GM19099 (cell line): ENCODE measurements at regions not wholly inside any gene's neighbourhood (a gene's known extent, or its start where the extent isn't known, plus 50 kb on each side); places are given as distances from the start of the nearest gene placed in this dataset.

Experiments used
- POLR2A ChIP-seq: IDR thresholded peaks from 3 replicates; pipeline ENCODE4 v1.6.1; 2011; ENCODE audit warnings: low read depth; ENCODE audit not compliant: insufficient read length; ENCODE audit errors: extremely low read depth

DNA sequence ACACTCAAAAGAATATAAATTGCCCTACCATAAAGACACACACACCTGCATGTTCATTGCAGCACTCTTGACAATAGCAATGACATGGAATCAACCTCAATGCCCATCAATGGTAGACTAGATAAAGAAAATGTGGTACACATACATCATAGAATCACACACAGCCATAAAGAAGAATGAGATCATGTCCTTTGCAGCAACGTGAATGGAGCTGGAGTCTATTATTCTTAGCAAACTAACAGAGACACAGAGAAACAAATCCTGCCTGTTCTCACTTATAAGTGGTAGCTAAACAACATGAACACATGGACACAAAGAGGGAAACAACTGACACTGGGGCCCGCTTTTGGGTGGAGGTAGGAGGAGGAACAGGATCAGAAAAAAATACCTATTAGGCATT lies 2062.2 kb upstream of the CDH6 start:
- TF ChIP-seq POLR2A: no peak

DNA sequence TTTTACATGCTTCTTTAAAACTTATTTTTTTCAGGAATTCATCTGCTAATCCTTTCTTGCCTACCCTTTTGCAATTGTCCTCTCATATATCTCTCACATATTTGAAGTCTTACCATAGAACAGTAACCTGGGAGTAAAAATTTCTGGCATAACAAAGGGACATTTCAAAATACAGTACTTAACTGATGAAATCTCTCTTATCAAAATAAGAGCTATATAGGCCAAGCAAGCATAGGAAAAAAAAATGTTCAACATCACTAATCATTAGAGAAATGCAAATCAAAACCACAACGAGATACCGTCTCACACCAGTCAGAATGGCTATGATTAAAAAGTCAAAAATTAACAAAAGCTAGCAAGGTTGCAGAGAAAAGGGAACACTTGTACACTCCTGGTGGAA lies 2062.7 kb upstream of the CDH6 start:
- TF ChIP-seq POLR2A: no peak

DNA sequence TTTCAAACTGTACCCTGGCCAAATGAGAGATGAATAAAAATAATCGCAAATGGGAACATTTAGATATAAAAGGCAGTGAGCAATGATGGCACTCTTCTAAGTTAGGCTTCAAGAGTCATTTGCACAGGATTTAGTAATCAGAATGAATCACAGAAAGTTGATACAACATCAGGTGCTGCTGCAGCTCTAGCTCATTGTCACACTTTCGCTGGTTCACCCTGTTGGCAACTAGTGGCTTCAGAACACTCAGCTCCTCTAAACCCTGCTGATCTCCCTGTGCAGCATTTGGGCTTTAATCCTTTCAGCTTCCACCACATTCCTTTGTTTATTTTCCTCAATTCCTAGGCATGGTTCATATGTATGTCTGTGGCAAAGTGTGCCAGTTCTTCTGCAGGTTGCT lies 2071.2 kb upstream of the CDH6 start:
- no peak for TF ChIP-seq POLR2A

DNA sequence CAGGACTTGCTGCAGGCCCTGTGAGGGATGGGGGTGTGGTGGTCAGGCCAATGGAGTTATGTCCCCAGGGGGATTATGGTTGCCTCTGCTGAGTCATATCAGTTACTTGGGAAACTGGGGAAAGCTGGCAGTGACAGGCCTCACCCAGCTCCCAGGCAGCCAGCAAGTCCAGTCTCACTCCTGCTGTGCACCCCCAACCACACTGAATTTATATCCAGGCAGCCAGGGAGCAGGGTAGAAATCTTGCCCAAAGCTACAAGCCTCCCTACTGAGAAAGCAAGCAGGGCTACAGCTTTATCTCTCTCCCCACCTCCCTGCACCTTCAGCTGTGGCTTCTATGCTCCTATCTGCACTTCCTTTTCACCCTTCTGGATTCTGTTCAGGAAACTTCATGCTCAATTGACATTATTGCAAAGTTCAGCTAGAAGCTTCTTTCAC lies 2076.0 kb upstream of the CDH9 start:
- TF ChIP-seq POLR2A: no peak

DNA sequence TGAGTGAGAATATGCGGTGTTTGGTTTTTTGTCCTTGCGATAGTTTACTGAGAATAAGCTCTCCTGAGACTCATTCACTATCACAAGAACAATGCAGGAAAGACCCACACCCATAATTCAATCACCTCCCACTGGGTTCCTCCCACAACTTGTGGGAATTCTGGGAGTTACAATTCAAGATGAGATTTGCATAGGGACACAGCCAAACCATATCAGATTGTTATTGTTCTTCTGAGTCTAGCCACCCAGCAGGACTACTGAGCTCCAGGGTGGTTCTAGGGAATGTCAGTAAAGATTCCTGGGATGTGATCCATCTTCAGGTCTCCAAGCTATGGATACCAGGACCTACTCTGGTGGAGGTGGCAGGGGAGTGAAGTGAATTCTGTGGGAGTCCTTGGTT lies 2075.1 kb upstream of the CDH9 start:
- no peak for TF ChIP-seq POLR2A

DNA sequence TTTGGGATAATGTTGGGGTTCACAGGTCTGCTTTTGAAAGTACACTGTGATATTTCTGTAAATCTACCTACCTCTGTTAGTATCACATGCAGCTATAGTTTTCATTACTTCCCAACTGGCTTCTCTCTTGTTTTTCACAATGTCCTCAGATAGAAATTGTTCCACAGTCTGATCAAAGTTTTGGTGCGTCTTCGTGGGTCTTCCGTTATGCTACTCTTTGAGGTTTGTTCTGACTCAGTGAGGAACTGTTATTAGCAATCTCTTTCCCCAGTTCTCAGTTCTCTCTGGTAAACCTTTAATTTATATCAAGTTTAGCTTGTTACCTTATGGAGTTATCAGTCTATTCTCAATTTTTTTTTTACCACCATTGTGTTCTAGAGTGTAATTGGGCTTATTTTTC lies 2061.2 kb upstream of the CDH9 start:
- TF ChIP-seq POLR2A: no peak

DNA sequence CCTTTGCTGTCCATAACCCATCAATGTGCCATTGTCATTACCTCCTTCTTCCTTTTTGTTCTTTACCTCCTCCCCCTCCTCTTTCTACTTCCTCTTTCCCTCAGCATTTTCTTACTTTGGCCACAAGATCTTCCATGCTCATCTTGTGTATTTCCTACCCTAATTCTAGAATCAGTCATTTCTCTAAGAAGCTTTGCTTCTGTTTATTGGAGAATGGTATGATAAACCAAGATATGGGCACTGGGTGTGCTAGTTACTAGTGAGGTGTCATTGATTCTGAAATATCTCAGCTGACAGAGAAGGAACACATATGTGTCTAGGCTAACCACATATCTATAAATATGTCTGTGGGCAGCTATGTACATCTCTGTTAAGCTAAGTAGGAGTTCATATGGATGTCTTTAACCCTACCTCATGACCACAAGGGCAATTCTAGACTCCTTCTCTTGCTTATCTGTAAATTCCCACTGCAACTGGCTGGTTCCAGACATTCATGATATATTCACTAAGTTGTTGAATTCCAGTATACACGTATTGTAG lies 2051.3 kb upstream of the CDH9 start:
- TF ChIP-seq POLR2A: no peak

DNA sequence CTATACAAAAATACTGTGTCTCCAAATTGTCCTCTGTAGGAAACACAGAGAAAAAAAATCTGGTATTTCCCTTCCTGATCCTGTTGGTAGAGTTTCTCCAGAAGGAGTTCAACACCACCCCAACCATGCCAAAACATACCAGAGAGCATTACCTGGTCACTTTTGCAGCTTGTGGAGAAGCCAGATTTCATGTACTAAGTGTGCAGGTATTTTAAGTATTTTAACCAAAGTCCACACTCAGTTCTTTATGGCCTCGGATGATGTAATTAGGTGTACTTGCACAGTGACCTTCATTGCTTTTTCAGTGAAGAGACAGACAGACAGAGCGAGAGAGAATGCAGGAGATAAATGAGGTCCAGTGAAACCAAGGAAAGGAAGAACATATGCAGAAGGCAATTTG lies 2046.8 kb upstream of the CDH9 start:
- TF ChIP-seq POLR2A: no peak

DNA sequence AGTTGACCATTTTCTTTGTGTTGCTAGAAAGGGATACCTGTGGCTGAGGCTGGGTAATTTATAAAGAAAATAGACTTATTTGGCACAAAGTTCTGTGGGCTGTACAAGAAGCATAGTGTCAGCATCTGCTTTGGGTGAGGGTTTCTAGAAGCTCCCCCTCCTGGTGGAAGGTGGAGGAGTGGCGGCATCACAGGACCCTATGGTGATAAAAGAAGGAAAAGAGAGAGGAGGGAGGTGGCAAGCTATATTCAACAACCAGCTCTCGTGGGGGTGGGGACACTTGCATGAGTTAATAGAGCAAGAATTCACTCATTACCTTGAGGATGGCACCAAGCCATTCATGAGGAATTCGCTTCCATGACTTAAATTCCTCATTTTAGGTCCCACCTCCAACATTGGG lies 2041.4 kb upstream of the CDH9 start:
- no peak for TF ChIP-seq POLR2A

DNA sequence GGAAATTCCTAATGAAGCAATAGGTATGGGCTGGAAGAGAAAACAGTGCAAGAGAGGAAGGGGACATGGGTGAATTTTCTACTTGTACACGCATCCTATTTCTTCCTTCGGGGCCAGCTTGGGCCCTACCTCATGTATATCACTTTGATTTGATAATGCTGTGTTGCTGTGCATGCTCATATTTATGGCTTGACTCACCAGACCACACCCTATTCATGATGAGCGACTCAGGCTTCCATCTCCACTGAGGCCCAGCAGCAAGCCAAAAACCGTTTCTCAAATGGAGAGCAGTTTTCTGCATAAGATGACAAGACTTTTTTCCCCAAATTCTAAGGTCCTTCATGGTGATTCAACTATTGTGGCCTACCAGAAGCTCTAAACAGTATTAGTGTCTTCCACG lies 2039.1 kb upstream of the CDH9 start:
- TF ChIP-seq POLR2A: no peak

DNA sequence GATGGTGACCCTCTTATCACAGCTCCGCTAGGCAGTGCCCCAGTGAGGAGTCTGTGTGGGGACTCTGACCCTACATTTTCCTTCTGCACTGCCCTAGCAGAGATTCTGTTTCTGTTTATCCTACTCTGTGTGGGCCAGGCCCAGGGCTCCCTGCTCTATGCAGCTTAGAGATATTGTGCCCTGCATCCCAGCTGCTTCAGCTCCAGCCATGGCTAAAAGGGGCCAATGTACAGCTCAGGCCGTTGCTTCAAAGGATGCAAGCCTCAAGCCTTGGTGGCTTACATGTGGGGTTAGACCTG lies 2030.7 kb upstream of the CDH9 start:
- no peak for TF ChIP-seq POLR2A

DNA sequence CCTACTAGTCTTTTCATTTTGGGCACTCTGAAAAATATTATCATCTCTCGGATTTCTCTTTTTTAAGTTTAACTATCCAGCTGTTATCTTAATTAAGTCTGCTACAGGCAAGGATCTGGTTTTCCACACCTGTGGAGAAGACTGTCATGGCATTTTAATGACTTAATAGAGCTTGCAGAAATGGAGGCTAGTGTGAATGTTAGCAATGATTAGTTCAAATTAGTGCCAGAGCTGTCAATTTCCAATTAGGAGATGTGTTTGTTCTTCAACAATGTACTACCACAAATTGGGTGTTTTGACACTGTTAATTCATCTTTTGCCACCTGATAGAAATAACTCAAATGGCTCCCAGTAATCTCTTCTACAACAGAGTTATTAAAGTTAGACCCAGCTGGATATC lies 2023.0 kb upstream of the CDH9 start:
- TF ChIP-seq POLR2A: no peak

DNA sequence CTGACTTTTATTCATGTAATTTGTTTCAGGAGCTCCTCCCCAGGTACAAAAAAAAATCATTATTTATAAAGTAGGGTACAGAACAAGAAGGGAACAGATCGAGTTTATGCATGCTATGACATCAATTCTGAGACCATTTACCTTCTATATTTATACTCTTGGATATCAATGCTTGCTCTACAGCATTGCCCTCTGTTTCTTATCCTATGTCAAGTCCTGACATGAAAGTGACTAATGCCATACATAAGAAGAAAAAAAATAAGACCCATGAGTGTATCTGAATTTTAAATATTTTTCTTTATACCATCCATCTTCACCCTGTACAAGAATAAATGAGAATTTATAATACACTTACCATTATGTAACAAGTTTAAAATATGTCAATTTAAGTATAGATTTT lies 2016.3 kb upstream of the CDH9 start:
- TF ChIP-seq POLR2A: no peak

DNA sequence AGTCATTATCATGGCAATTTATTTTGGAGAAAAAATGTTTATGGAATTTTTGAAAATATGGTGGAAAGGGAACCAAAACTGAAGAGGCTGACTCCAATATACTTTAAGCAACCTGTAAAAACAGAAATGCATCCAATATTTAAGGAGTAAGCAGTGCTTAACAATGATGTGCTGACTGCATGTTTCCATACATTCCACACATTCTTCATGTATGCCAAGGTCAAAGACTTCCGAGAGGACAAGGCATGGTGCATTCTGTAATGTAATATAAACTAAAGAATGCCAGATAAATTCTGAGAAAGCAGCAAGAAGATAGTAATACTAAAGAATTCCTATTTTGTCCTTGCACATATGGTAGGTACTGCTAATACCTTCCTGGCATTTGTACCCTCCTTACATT lies 2015.9 kb upstream of the CDH9 start:
- TF ChIP-seq POLR2A: no peak

DNA sequence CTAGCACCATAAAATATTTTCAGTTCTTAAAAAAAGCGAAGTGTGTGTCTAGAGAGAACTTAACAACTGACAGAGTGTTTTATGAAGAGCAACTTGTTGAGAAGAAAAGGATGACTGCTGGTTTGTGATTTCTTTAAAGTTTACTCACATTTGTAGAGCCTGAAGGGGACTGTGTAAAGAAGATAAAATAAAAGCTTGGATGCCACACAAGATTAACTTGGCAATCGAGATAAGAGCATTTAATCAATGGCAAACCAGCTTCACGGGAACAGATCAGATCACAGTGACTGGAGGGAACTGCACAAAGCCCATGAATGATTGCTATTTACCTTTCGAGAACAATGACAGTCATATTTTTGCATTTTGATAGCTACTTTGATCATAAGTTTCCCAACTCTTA lies 2013.1 kb upstream of the CDH9 start:
- no peak for TF ChIP-seq POLR2A

DNA sequence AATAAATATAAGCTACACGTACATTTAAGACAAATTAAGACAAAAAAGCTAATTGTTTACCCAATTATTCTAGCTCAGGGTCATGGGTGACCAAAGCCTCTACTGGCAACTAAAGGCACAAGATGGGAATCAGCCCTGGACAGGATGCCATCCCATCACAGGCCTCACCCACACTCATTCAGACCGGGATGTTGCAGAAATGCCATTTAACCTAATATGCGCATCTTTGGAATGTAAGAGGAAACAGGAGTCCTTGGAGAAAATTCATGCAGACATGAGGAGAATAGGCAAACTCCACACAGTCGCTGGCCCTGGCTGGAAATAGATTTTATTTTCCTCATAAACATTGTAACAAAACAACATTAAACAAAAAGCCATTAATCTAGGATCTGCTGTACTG lies 2003.8 kb upstream of the CDH9 start:
- TF ChIP-seq POLR2A: no peak

DNA sequence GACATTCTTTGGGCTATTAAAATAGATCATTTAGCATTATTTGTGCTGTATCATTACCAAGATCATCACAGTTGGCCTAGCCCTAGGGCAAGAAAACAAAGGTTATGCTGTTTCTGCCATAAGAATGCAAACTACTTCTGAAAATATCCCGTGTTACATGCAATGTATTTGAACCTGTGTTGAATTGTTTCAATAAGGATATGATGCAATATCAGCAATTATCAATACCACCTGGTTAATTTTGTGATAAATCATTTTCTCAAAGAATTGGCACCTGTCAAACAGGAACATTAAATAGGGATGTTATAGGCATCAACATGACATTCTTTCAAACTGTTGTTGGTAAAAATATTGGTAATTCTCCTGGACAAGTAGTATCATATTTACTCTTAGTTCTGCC lies 2002.0 kb upstream of the CDH9 start:
- no peak for TF ChIP-seq POLR2A

DNA sequence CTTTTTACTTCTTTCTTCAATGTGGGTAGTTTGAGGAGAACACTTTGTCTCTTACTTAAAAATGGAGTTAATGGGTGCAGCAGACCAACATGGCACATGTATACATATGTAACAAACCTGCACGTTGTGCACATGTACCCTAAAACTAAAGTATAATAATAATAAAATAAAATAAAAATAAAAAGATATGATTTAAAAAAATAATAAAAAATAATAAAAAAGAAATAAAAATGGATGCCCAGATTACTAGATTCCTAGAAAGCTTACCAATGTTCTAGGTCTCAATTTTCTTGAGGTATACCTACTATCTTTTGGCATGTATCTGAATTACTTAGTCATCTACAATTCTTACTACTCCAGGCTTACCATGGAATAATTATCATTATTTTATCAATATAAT lies 2001.6 kb upstream of the CDH9 start:
- no peak for TF ChIP-seq POLR2A

DNA sequence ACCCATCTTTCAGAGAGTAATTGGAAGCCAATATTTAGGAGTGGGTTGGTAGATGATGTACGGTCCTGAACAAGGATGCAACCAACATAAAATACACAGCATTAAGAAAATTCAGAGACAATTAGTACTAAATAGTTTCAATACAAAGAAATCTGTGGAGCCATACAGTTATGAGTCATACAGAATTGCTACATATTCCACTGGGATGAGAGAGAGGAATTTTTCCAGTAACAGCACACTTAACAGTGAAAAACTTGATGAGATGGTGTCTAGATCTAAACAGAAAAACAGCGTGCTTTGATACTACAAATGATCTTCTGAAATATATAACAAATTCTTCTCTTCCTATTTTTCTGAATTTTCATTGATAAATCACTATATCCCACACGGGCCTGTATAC lies 1999.3 kb upstream of the CDH9 start:
- TF ChIP-seq POLR2A: no peak

DNA sequence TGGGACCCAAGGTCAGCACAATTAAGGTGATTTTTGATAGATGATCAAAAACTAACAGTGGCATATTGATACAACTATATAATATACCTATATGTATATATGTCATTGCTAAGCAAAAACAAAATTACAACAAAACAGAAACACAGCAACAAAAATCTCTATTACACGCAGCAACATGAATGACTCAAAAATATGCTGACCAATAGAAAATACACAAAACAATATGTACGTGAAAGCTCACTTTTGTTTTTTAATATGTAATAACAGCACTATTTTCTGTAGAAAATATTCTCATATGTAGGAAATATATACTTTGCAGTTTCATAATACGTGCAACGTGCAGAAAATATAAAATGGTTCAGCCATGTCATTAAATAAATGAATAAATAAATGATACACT lies 1985.7 kb upstream of the CDH9 start:
- no peak for TF ChIP-seq POLR2A
